Brain microvascular endothelial cell (primary cell): ENCODE measurements at regions not wholly inside any gene's neighbourhood (a gene's known extent, or its start where the extent isn't known, plus 50 kb on each side); places are given as distances from the start of the nearest gene placed in this dataset.

Experiments
- DNase-seq: peaks from one replicate; pipeline ENCODE4 v3.0.0-alpha.2; 2020
- H3K27ac ChIP-seq: fragments of 250-450 bp; sonication (Bioruptor Pico); 2 replicates; pipeline ENCODE4 v1.5.1; 2020; ENCODE audit warnings: mild to moderate bottlenecking, moderate library complexity
- H3K27me3 ChIP-seq: fragments of 250-450 bp; sonication (Bioruptor Pico); replicated peaks from 2 replicates; pipeline ENCODE4 v1.5.1; 2020; ENCODE audit warnings: mild to moderate bottlenecking
- H3K36me3 ChIP-seq: fragments of 250-450 bp; sonication (Bioruptor Pico); replicated peaks from 2 replicates; pipeline ENCODE4 v1.5.1; 2020; ENCODE audit warnings: mild to moderate bottlenecking
- H3K4me3 ChIP-seq: 2 replicates; pipeline ENCODE4 v1.5.1; 2011; ENCODE audit warnings: low read depth, mild to moderate bottlenecking, control low read depth, low read length, moderate library complexity
- in situ Hi-C: cut with HindIII; loops from 2 replicates; pipeline ENCODE4 v1.10.0; 2017; ENCODE audit warnings: low sequenced_read_pairs, low pct_ligation_motif_present
- TF ChIP-seq, protein P1 (sequence below): IDR thresholded peaks from 2 replicates; pipeline ENCODE4 v1.5.1; 2011; ENCODE audit warnings: low read depth, mild to moderate bottlenecking, moderate library complexity, low read length, control low read depth, inconsistent platforms; ENCODE audit errors: missing control alignments

DNA sequence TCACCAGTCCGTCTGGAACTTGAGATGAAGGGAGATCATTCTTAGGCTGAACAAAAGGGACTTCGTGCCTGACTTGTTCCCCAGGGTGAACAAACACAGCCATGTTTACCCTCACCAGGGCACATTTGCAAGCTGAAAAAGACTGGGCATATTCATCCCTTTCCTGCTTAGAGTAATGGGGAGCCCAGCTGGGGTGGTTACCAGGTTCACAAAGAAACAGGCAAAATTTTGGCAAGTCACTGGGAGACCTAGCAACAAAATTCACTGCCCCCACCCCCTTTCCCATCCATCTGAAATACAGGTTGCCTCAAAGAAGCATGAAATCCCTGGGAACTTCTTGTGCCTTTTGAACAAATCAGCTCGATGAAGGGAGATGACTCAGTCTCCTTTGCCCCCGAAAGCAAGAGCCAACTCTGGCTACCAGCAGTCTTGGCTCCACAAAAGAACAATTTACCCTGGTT lies 775.0 kb downstream of the SQOR start:
- DNase-seq = no peak
- no peak overlapping the region for H3K4me3 ChIP-seq

DNA sequence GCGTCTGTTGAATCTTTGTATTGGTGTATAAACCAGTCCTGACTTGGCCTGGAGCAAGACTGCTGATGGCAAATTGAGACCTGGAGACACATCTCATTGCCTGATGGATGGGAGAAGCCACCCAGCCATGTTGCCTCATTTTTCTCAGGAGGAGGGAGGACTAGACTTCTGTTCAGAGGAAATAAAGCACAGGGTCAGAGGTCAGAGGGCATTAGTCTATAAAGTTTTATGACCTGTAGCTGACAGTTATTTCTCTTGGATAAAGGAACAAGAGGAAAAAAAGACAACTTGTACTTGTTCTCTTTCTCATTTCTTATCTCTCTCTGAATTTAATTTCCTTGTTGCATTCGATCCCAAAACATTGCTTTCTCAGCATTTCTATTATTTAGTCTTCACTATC lies 775.9 kb downstream of the SQOR start:
- TF ChIP-seq, protein P1, sequence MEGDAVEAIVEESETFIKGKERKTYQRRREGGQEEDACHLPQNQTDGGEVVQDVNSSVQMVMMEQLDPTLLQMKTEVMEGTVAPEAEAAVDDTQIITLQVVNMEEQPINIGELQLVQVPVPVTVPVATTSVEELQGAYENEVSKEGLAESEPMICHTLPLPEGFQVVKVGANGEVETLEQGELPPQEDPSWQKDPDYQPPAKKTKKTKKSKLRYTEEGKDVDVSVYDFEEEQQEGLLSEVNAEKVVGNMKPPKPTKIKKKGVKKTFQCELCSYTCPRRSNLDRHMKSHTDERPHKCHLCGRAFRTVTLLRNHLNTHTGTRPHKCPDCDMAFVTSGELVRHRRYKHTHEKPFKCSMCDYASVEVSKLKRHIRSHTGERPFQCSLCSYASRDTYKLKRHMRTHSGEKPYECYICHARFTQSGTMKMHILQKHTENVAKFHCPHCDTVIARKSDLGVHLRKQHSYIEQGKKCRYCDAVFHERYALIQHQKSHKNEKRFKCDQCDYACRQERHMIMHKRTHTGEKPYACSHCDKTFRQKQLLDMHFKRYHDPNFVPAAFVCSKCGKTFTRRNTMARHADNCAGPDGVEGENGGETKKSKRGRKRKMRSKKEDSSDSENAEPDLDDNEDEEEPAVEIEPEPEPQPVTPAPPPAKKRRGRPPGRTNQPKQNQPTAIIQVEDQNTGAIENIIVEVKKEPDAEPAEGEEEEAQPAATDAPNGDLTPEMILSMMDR = no peak
- Histone ChIP-seq H3K36me3 (no peaks in the 10 kb centered on the region), H3K27me3 (no peaks in the 10 kb centered on the region), H3K27ac (no peak overlapping the region), H3K4me3 (no peak overlapping the region)
- in situ Hi-C loops = no loop called here
- no peak for DNase-seq

More for the DNA sequence above, 775.0 kb downstream of the SQOR start:
- Histone ChIP-seq H3K27ac (no peak overlapping the region), H3K27me3 (no peaks in the 10 kb centered on the region), H3K36me3 (no peaks in the 10 kb centered on the region)
- TF ChIP-seq, protein P1 = no peak
- in situ Hi-C loops = no loop called here

DNA sequence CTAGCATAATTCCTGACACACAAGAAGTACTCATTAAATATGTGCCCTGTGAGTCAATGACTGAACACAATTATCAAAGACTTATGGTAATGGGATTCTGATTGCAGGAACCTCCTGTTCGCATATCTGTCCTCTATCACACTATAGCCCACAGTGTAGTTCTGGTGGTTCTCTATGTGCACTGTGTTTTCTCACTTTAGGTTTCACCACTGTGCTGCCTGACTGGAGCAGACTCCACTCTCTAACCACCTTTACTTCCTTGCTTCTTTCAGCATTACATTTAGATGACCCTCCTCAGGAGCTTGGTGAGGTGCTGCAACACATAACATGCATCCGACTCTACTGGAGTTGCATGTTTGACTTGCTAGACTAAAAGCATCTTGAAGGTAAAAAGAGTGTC lies 777.1 kb downstream of the SQOR start:
- Histone ChIP-seq H3K27ac (no peak overlapping the region), H3K36me3 (no peaks in the 10 kb centered on the region), H3K4me3 (no peak overlapping the region), H3K27me3 (no peaks in the 10 kb centered on the region)
- no peak for DNase-seq
- TF ChIP-seq, protein P1 = no peak
- in situ Hi-C loops = no loop called here

DNA sequence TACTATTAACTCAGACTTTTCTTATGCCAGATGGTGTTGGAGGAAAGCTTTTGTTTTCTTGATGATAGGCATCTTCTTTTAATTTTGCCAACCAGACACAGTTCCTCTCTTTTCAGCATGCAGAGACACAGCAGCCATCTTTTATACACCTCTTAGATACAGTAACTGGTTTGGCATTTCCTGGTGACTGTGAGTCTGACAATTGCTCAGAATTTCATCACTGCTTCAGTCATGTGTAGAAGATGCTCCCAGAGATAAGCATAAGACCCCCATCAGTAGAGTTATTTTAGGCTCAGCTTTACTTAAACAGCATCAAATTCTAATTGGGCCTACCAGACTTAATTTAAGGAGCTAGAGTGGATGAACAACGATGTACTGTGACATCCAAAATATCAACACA lies 779.0 kb downstream of the SQOR start:
- no peaks in the 10 kb centered on the region for H3K27me3 ChIP-seq
- TF ChIP-seq, protein P1 = no peak
- no peaks in the 10 kb centered on the region for H3K36me3 ChIP-seq
- no peak for DNase-seq
- in situ Hi-C loops = no loop called here
- H3K27ac ChIP-seq = no peak overlapping the region
- no peak overlapping the region for H3K4me3 ChIP-seq

DNA sequence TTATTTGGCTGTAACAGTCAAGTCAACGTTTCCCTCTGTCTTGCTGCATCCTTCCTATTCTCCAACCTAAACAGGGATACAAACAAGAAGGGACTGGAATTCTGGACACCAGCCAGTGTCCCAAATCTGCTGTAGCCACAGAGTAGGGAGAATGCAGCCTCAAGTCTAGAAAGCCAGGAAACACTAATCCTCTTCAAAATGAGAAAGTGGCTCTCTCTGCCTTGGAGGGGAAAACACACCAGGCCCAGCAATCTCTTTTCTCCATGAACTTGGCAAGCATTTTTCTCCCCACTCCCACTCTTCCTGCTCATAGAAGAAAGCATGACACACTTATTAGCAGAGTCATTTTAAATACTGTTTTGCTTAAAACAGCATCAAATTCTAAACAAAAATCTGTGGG lies 781.7 kb downstream of the SQOR start:
- in situ Hi-C loops = no loop called here
- H3K36me3 ChIP-seq = no peaks in the 10 kb centered on the region
- no peak overlapping the region for H3K4me3 ChIP-seq
- H3K27ac ChIP-seq = no peak overlapping the region
- TF ChIP-seq, protein P1 = no peak
- no peak for DNase-seq
- H3K27me3 ChIP-seq = no peaks in the 10 kb centered on the region

DNA sequence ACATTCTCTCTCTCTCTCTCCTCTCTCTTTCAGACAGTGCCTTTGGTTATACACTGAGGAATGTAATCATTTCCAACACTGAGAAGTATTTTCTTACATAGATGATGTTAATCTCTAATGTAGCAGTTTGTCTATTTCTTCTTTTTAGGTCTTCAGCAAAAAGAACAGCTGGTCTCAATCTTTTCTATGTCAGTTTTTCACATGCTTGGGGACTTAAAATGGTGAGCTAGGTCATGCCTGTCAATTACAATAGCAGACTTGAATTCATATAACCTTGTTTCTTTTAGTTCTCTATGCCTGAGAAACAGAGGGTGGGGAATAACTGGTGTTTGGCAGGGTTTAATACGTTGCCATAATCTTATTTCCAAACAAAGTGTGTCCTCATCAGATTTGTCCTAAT lies 786.2 kb downstream of the SQOR start:
- in situ Hi-C loops = no loop called here
- no peak overlapping the region for H3K27ac ChIP-seq
- TF ChIP-seq, protein P1 = no peak
- no peak overlapping the region for H3K4me3 ChIP-seq
- H3K27me3 ChIP-seq = no peaks in the 10 kb centered on the region
- DNase-seq = no peak
- no peaks in the 10 kb centered on the region for H3K36me3 ChIP-seq
